Activated naive CD4-positive, alpha-beta T cell treated with anti-CD3 and anti-CD28 coated beads for 36 hours (primary cell): ENCODE measurements at regions not wholly inside any gene's neighbourhood (a gene's known extent, or its start where the extent isn't known, plus 50 kb on each side); places are given as distances from the start of the nearest gene placed in this dataset.

Experiments used
- CTCF ChIA-PET: fragments of 350-600 bp; sonication (Branson Sonifier 250); formaldehyde crosslinking; loops from one replicate; lab custom pipeline; 2021; ENCODE audit warnings: antibody characterized with exemption; lab: Charles Lee
- DNase-seq: peaks from one replicate; pipeline ENCODE4 v3.0.0-alpha.2; 2020
- H3K27ac Mint-ChIP-seq: one replicate; pipeline ENCODE4 v1.8.0; 2021; ENCODE audit warnings: mild to moderate bottlenecking, mixed read lengths
- H3K27me3 Mint-ChIP-seq: one replicate; pipeline ENCODE4 v1.8.0; 2021; ENCODE audit warnings: low read depth, mixed read lengths
- H3K36me3 Mint-ChIP-seq: one replicate; pipeline ENCODE4 v1.8.0; 2021; ENCODE audit warnings: low read depth, mixed read lengths
- H3K4me1 Mint-ChIP-seq: one replicate; pipeline ENCODE4 v1.8.0; 2021; ENCODE audit warnings: low read depth, mixed read lengths
- H3K4me3 Mint-ChIP-seq: one replicate; pipeline ENCODE4 v1.8.0; 2021; ENCODE audit warnings: mild to moderate bottlenecking, moderate library complexity, mixed read lengths
- H3K9me3 Mint-ChIP-seq: one replicate; pipeline ENCODE4 v1.8.0; 2021; ENCODE audit warnings: mixed read lengths
- intact Hi-C: fragments of 100-400 bp; cut with micrococcal nuclease; formaldehyde crosslinking; loops from one replicate; pipeline ENCODE4 v1.15.1; 2023

DNA sequence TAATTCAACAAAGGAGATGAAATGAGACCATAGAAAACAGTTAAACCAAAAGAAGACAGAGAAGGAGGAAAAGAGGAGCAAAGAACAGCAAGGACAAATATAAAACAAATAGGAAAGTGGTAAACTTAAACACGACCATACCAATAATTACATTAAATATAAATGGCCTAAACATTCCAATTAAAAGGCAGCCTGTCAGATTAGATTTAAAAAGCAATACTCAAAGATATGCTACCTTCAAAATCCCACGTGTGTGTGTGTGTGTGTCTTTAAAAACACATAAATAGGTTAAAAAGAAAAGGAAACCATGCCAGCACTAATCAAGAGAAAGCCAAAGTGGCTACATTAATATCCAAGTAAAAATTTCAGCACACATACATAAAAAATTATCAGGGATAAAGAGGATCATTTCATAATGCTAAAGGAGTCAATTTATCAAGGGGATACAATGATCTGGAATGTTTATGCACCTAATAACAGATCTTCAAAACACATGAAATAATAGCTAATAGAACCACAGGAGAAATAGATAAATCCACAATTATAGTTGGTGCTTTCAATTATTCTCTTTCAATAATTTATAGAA is 355.7 kb upstream of the POU3F1 start:
- intact Hi-C loops: no loop called here
- CTCF ChIA-PET: no interaction called here
- Mint-ChIP-seq H3K4me1 (no peaks in the 10 kb centered on the region), H3K9me3 (peaks cover 18% of the 10 kb centered on the region), H3K27ac (no peak overlapping the region), H3K36me3 (no peaks in the 10 kb centered on the region), H3K4me3 (no peak overlapping the region), H3K27me3 (peaks cover 28% of the 10 kb centered on the region)
- no peak for DNase-seq

DNA sequence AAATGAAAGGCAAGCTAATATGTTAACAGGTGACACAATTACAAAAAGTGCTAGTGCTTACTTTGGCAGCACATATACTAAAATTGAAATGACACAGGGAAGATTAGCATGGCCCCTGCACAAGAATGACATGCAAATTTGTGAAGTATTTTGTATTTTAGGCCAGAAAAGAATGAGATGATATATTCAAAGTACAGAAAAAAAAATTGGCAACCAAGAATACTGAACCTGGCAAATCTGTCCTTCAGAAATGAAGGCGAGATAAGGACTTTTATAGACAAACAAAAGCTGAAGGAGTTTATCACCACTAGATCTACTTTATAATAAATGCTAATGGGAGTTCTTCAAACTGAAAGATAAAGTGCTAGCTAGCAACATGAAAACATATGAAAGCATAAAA is 350.0 kb upstream of the POU3F1 start:
- H3K9me3 Mint-ChIP-seq: peaks cover 17% of the 10 kb centered on the region
- H3K27ac Mint-ChIP-seq: no peak overlapping the region
- intact Hi-C loops: no loop called here
- H3K4me3 Mint-ChIP-seq: no peak overlapping the region
- no peak for DNase-seq
- peaks cover 36% of the 10 kb centered on the region for H3K27me3 Mint-ChIP-seq
- H3K36me3 Mint-ChIP-seq: peaks cover 3% of the 10 kb centered on the region
- no peaks in the 10 kb centered on the region for H3K4me1 Mint-ChIP-seq
- CTCF ChIA-PET: no interaction called here

DNA sequence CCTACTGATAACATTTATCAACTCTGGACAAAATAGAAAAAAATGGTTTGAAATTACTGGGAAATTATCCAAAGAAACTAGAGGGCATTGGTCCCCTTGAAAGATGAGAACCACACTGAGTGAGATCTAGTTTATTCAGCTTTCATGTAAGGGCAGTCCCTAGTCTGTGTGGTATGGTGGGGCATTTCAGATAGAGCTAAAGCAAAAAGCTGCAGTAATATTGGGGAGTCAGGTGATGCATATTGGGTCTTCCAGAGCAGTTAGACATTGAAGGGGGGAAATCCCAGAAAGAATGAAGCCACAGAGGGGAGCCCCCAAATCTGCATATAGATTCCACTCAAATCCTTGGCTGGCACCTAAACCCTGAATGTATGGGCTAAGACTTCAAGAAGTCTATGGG is 347.7 kb upstream of the POU3F1 start:
- no peak for DNase-seq
- Mint-ChIP-seq H3K4me3 (no peak overlapping the region), H3K27ac (no peak overlapping the region), H3K9me3 (peaks cover 14% of the 10 kb centered on the region), H3K4me1 (no peaks in the 10 kb centered on the region), H3K27me3 (peaks cover 37% of the 10 kb centered on the region), H3K36me3 (peaks cover 3% of the 10 kb centered on the region)
- CTCF ChIA-PET: no interaction called here
- intact Hi-C loops: no loop called here

DNA sequence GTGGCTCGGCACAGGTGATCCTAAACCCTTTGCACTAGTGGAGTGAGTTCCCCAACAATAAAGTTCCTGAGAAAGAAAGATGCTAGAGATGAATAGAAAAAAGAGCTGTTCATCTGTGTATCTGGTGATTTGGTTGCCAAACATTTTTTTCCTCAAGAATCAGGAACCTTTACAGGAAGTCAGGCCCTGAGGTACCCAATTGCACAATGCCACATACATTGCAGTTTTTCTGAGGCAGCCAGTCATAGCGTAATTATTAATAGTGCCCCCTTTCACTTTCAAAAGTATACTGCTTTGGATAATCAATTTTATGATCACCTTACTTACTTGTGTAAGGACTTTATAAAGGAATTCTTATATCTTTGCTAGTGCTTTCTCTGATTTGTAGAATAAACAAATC is 346.3 kb upstream of the POU3F1 start:
- Mint-ChIP-seq H3K9me3 (peaks cover 14% of the 10 kb centered on the region), H3K27ac (no peak overlapping the region), H3K36me3 (peaks cover 3% of the 10 kb centered on the region), H3K4me1 (no peaks in the 10 kb centered on the region), H3K27me3 (peaks cover 32% of the 10 kb centered on the region), H3K4me3 (no peak overlapping the region)
- intact Hi-C loops: no loop called here
- no peak for DNase-seq
- CTCF ChIA-PET: no interaction called here

DNA sequence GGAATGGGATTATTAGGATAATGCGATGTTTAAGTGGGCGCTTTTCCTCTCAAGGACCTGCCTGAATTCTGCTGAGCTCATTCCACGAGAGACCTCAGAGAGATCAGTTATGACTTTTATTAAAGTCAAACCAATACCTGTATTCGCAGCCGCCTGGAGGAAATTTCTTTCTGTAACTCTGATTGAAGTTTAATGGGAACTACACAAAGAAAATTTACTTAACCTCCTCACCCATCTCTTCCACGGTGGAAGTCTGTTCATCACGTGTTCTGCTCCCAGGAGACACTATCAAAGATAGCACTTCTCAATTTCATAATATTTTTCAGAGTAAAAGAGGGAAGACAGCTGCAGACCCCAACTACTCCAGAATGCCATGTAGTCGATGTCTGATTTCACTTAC is 334.7 kb upstream of the POU3F1 start:
- no peak overlapping the region for H3K27ac Mint-ChIP-seq
- H3K4me1 Mint-ChIP-seq: no peaks in the 10 kb centered on the region
- peaks cover 4% of the 10 kb centered on the region for H3K27me3 Mint-ChIP-seq
- DNase-seq: no peak
- no peak overlapping the region for H3K4me3 Mint-ChIP-seq
- intact Hi-C loops: no loop called here
- CTCF ChIA-PET: no interaction called here
- no peaks in the 10 kb centered on the region for H3K36me3 Mint-ChIP-seq
- no peaks in the 10 kb centered on the region for H3K9me3 Mint-ChIP-seq

DNA sequence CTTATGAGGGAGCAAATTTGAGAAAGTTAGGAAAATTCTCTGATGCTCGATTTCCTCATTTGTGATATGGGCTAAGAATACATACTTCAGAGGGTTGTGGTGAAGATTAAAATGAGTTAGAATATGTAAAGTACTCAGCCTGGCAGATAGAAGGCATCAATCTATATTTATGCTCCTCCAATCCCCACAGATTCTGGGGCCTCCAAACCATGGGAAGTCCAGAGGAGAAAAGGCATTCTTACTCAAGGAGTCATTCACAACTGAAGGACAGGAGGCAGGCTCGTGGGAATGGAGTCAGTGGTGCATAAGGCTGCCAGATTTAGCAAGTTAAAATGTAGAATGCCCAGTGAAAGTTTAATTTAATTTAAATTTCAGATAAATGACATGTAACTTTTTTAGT is 330.0 kb upstream of the POU3F1 start:
- no peak overlapping the region for H3K4me3 Mint-ChIP-seq
- no peaks in the 10 kb centered on the region for H3K4me1 Mint-ChIP-seq
- H3K27ac Mint-ChIP-seq: no peak overlapping the region
- H3K9me3 Mint-ChIP-seq: peaks cover 5% of the 10 kb centered on the region
- peaks cover 5% of the 10 kb centered on the region for H3K27me3 Mint-ChIP-seq
- CTCF ChIA-PET: no interaction called here
- H3K36me3 Mint-ChIP-seq: no peaks in the 10 kb centered on the region
- intact Hi-C loops: no loop called here
- no peak for DNase-seq

DNA sequence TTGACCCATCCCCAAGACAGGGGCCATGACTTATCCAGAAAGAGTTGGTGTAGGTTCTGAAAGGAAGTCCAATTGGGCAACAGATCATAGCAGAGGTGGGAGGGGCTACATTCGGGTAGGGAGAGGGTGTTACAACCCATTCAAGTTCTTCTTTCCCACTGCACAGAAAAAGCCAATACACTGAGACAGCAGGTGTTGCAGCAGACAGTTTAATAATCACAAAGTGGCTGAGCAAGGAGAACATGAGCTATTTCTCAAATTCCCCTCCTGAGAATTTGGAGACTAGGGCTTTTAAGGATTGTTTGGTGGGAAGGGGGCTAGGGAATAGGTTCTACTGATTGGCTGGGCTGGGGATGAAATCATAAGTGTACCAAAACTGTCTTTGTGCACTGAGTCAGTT is 328.4 kb upstream of the POU3F1 start:
- peaks cover 9% of the 10 kb centered on the region for H3K27me3 Mint-ChIP-seq
- no peak overlapping the region for H3K4me3 Mint-ChIP-seq
- CTCF ChIA-PET: no interaction called here
- no peaks in the 10 kb centered on the region for H3K36me3 Mint-ChIP-seq
- no peaks in the 10 kb centered on the region for H3K4me1 Mint-ChIP-seq
- no peak overlapping the region for H3K27ac Mint-ChIP-seq
- intact Hi-C loops: no loop called here
- no peak for DNase-seq
- H3K9me3 Mint-ChIP-seq: peaks cover 5% of the 10 kb centered on the region

DNA sequence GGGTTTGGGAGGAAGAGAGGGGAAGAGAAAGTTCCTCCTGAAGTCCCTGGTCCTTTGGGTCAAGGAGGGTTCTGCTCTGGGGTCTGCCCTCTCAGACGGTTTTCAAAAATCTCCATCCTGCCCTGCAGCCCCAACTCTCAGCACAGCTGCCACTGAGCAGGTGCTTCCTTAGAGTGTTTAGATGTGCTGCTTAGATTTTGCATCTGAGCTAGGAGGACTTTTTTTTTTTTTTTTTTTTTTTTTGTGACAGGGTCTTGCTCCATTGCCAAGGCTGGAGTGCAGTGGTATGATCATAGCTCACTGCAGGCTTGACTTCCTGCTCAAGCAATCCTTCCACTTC is 324.9 kb upstream of the POU3F1 start:
- intact Hi-C loops: no loop called here
- Mint-ChIP-seq H3K4me1 (no peaks in the 10 kb centered on the region), H3K36me3 (no peaks in the 10 kb centered on the region), H3K27me3 (peaks cover 11% of the 10 kb centered on the region), H3K9me3 (peaks cover 5% of the 10 kb centered on the region), H3K27ac (no peak overlapping the region), H3K4me3 (no peak overlapping the region)
- no peak for DNase-seq
- CTCF ChIA-PET: interaction anchor here (0.7 kb wide), 1 partner anchor 314 kb away, joined by 3 read pairs; no protein-coding TSS in a partner anchor

DNA sequence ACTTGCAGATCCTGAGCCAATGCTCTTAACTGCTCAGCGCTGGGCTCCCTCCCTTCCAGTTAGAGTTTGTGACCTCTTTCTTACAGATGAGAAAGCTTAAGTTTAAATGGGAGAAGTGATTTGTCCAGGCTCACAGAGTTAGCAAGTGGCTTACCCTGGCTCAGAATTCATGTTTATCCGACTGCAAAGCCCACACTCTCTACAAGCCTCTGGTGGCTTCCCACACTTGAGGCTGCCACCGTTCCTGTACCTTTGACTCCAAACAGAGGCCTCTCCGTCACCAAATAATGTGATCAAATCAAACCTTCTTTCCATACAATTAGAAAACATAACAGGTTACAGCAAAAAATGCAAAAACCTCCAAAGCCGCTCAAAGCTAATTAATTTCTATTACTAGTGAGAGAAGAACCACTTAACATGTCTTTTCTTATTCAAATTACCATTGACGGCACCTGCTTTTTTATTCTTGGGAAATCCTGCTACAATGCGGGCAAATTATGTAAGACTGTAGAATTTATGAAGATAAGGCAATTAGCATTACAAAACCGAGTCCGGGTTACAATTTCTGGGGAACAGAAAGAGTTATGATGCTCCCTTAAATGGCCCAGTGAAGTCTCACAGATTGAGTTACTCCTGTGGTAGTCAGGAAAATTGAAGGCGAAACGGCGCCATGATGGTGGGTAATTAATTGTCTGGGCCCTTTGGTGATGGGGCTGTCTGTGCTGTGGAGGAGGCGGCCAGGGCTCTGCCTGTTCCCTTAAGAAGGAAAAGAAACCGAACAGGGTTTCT is 324.3 kb upstream of the POU3F1 start:
- no peak overlapping the region for H3K4me3 Mint-ChIP-seq
- peaks cover 5% of the 10 kb centered on the region for H3K9me3 Mint-ChIP-seq
- peaks cover 11% of the 10 kb centered on the region for H3K27me3 Mint-ChIP-seq
- intact Hi-C loops: no loop called here
- no peak overlapping the region for H3K27ac Mint-ChIP-seq
- CTCF ChIA-PET: interaction anchor here (0.7 kb wide), 1 partner anchor 315 kb away, joined by 3 read pairs; no protein-coding TSS in a partner anchor
- no peaks in the 10 kb centered on the region for H3K4me1 Mint-ChIP-seq
- DNase-seq: no peak
- no peaks in the 10 kb centered on the region for H3K36me3 Mint-ChIP-seq

DNA sequence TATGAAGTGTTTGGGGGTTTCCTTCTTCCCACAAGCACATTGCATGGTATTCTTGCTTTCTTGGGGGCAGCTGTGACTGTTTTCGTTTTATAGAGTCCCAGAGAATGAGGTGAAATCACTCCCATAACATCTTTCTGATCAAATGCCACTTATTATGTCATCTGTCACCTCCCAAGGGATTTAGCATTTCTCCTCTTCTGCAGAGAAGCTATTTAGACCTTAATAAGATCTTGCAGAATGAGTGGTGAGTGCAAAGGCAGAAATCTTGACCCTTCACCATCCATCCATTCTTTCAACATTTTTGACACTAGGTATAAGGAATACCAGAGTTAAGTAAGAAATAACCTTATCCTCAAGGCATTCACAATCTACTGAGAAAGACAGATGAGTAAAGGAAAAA is 318.6 kb upstream of the POU3F1 start:
- Mint-ChIP-seq H3K27ac (no peak overlapping the region), H3K4me3 (no peak overlapping the region), H3K4me1 (no peaks in the 10 kb centered on the region), H3K36me3 (no peaks in the 10 kb centered on the region), H3K27me3 (peaks cover 3% of the 10 kb centered on the region), H3K9me3 (no peaks in the 10 kb centered on the region)
- intact Hi-C loops: no loop called here
- CTCF ChIA-PET: no interaction called here
- no peak for DNase-seq

DNA sequence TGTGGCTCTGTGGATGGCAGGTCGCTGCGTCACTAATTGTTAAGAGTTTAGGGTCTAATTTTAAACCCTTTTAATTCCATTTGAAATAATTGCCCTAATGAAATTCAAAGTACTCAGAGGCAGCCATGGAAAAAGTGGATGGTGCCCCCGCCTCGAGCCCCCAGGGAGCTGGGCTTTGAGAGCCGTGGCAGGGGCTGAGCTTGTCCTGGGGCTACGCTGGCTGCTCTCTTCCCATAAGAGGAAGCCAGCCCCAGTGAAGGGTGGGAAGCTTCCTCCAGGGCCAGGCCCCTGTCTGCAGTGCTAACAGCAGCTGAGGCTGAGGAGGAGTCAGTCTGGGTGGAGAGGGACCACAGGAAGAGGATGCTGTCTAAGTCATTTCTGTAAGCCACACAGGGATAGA is 315.0 kb upstream of the POU3F1 start:
- CTCF ChIA-PET: interaction anchor here (0.7 kb wide), 1 partner anchor 20 kb away, joined by 3 read pairs; no protein-coding TSS in a partner anchor
- no peak overlapping the region for H3K27ac Mint-ChIP-seq
- no peak for DNase-seq
- no peaks in the 10 kb centered on the region for H3K4me1 Mint-ChIP-seq
- no peaks in the 10 kb centered on the region for H3K36me3 Mint-ChIP-seq
- H3K27me3 Mint-ChIP-seq: no peaks in the 10 kb centered on the region
- intact Hi-C loops: no loop called here
- no peak overlapping the region for H3K4me3 Mint-ChIP-seq
- H3K9me3 Mint-ChIP-seq: no peaks in the 10 kb centered on the region

DNA sequence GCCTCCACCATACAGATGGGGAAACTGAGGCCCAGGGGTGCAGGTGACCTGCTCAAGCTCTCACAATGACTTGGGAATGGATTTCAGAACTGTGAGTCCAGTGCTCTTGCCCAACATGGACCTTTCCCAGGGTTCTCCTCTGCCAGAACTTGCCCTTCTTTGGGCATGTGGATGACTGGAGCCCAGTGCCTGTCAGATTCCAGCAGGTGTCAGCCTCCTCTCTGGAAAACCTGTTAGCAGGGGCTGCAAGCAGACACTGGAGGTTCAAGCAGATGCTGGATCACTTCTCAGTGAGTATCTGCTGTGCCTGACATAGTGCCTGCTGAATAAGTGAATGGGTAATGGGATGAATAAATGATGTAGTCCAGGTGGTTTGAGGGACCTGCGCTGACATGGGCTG is 314.2 kb upstream of the POU3F1 start:
- CTCF ChIA-PET: no interaction called here
- H3K36me3 Mint-ChIP-seq: no peaks in the 10 kb centered on the region
- no peaks in the 10 kb centered on the region for H3K4me1 Mint-ChIP-seq
- no peaks in the 10 kb centered on the region for H3K27me3 Mint-ChIP-seq
- H3K4me3 Mint-ChIP-seq: no peak overlapping the region
- DNase-seq: peak; percentile 20
- H3K27ac Mint-ChIP-seq: no peak overlapping the region
- intact Hi-C loops: no loop called here
- no peaks in the 10 kb centered on the region for H3K9me3 Mint-ChIP-seq

DNA sequence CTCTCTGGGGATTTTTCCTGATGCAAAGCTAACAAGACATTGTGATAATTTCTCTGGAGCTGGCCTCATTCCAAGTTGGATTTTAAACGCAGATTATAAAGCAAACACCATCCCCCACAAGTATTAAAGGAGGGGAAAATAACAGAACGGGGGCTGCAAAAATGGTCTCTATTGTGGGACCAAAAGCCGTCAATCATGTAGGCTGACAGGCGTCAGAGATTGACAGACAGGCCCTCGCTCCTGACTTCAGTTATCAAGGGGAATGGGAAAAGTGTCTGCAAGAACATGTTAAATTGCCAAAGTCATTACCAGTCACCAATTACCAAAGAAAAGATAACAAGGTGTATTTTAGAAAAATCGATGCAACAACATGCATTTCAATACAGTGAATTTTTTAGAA is 307.4 kb upstream of the POU3F1 start:
- no peak overlapping the region for H3K27ac Mint-ChIP-seq
- no peak overlapping the region for H3K4me3 Mint-ChIP-seq
- DNase-seq: no peak
- H3K27me3 Mint-ChIP-seq: peaks cover 7% of the 10 kb centered on the region
- CTCF ChIA-PET: no interaction called here
- no peaks in the 10 kb centered on the region for H3K4me1 Mint-ChIP-seq
- peaks cover 1% of the 10 kb centered on the region for H3K9me3 Mint-ChIP-seq
- H3K36me3 Mint-ChIP-seq: no peaks in the 10 kb centered on the region
- intact Hi-C loops: no loop called here
